ENCODE measurements at regions not wholly inside any gene's neighbourhood (a gene's known extent, or its start where the extent isn't known, plus 50 kb on each side); places are given as distances from the start of the nearest gene placed in this dataset.
"Not testable (repeated sequence)": the region's sequence is repeated elsewhere in the genome, so short reads cannot be mapped to it uniquely, and the experiment has no call there.

DNA sequence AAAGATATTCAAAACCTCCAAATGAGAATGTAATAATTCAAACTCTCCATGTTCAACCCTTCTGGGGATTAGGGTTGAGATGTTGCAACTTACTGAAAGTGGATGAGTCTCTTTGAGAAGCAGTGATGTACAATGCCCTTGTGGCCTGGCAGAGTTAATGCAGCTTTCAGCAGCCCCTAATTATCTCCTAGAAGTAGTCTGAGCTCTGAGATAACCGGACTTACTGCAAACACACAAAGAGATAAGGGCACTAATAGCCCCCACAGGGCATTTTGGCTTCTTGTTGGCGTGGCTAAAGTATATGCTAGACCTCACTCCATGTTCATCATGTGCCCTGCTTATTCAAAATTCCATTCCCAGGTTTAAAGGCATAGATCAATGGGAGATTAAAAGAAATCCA, 404.7 kb downstream of the NEBL start:
- DNase-seq (ENCODE audit: low read depth) = peak; percentile 10

DNA sequence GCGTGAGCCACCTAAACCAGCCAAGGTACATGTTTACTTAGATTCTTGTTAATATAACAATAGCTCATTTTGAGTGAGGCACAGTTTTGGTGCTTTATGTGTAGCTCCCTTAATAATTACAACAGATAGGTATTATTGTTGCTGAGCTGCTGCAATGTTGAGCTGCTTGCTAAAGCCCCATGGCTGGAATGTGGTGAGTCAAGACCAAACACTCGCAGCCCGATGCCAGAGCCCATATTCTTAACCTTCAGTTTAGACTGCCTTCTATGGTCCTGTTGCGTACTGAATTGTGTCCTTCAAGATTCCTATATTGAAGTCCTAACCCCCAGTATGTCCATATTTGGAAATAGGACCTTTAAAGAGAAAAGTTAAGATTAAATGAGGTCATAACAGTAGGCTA, 407.1 kb downstream of the NEBL start:
- no peak for DNase-seq (ENCODE audit: low read depth)

DNA sequence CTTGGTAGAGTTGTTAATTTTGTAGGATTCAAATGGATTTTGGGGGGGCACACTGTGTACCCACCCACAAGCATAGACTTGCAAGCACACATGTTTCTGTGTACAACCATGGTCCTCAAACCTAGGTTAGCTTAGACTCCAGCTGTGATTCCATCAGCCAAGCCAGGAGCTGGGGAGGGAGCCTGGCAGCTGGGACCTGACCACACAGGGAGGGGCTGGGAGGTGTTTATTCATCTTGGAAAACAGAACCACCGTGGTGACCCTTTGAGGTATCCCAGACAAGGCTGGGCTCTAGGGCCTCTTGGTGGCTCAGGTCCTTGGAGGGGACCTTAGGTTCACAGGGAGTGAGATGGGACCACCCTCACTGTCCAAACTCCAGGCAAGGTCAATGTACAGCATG, 410.3 kb downstream of the NEBL start:
- no peak for DNase-seq (ENCODE audit: low read depth)

DNA sequence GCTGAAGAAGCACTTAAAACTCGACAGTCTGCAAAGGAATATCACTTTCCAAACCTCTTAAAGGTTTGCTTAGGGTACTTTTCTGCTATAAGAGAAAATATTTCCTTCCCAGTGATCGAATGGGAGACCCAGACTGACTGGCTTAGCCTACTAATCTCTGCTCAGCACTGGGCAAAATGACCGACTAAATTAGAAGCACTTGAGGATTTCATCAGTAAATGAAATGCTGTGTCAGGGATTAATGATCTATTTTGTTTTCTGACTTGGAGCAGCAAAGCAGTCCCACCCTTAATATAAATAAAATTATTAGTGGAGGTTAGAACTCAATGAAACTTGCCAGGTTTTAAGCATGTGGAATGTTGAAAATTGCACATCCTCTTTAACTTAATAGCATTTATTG, 411.6 kb downstream of the NEBL start:
- no peak for DNase-seq (ENCODE audit: low read depth)

DNA sequence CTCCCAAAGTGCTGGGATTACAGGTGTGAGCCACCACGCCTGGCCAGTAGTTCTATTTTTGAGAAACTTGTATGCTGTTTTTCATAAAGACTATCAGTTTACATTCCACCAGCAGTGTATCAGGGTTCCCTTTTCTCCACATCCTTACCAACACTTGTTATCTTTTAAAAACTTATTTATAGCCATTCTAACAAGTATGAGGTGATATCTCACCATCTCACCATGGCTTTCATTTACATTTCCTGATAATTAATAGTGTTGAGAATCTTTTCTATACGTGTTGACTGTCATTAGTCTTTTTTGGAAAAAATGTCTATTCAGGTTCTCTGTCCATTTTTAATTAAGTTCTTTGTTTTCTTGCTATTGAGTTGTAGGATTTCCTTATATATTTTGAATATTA, 416.1 kb downstream of the NEBL start:
- no peak for DNase-seq (ENCODE audit: low read depth)

DNA sequence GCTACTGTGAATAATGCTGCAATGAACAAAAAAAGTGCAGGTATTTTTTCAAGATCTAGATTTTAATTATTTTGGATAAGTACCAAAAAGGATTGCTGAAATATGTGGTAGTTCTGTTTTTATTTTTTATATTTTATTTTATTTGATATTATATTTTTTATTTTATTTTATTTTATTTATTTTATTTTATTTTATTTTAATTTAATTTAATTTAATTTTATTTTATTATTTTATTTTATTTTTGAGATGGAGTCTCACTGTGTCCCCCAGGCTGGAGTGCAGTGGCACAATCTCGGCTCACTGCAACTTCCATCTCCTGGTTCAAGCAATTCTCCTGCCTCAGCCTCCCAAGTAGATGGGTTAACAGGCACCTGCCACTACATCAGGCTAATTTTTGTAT, 416.5 kb downstream of the NEBL start:
- not testable (repeated sequence) for DNase-seq (ENCODE audit: low read depth)

DNA sequence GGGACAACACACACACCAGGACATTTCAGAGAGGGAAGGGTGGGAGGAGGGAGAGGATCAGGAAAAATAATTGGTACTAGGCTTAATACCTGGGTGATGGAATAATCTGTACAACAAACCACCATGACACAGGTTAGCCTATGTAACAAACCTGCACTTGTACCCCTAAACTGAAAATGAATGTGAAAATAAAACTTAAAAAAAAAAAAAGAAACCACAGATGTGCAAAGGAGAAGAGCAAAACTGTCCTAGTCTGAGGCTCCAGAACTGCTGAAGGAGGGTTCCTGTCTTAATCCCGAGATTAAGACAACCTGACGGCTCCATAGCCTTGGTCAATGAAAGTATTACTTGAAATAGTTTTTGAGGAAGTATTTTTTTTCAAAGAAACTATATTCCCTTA, 423.0 kb downstream of the NEBL start:
- DNase-seq (ENCODE audit: low read depth) = no peak

DNA sequence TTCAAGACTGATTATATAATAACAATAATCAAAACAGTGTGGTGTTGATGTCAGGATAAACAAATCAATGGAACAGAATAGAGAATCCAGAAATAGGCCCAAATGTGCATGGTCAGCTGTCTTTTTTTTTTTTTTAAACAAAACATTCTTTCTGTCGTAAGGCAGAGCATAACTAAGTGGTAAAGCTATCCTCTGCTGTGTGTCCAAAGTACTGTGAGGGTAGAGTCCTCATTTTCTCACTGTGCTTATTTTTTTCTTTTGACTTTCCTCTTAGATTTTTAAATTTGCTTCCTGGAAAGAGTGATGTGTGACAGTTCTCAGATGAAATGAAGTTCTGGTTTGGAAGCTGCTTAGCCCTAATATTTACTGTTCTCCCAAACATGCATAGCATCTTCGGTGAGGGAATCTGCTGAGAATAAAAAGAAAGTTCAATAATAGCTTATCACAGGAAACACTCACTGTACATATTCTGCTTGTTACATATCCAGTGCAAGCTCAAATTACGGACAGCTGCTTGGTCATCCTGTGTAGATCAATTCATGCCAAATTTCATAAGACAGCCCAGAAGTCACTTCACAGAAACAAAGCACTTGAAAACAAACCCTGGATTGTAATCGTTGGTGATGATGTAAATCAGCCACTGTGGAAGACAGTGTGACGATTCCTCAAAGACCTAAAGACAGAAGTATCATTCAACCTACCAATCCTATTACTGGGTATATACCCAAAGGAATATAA, 423.9 kb downstream of the NEBL start:
- DNase-seq (ENCODE audit: low read depth) = peak; percentile 5

DNA sequence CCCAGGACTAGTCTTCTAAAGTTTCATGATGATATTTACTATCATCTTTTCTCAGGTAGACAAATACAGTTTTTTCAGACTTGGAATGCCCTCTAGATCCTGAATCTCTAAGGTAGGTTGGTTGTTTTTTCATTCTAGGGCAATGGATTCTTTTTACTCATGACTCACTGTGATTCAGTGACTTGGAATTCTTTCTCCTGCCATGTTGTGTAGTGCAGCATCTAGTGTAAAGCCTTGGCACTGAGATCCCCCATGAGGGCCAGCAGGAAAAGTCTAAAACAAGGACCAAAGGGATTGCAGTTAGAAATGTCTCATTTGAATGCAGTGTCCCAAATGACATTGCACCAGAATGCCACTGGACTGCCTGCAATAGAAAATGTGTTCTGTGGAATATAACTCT, 430.4 kb downstream of the NEBL start:
- DNase-seq (ENCODE audit: low read depth) = peak; percentile 26

DNA sequence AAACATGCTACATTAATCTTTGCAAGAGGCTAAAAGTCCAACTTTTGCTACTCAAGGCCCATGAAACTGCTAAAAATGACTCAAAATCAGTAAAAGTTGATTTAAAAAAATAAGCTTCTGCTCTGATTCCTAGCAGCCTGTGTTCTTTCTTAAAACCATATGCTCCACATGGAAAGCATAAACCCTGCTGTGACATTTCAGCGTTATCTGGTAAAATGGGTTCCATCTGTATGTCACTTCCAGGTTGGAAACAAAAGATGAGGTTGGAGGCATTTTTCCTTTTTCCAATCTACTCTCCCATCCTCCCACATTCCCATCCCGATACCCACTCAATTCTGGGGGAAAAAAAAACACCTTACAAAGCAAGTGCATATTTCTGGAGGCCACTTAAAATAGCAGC, 439.5 kb downstream of the NEBL start:
- DNase-seq (ENCODE audit: low read depth) = no peak

DNA sequence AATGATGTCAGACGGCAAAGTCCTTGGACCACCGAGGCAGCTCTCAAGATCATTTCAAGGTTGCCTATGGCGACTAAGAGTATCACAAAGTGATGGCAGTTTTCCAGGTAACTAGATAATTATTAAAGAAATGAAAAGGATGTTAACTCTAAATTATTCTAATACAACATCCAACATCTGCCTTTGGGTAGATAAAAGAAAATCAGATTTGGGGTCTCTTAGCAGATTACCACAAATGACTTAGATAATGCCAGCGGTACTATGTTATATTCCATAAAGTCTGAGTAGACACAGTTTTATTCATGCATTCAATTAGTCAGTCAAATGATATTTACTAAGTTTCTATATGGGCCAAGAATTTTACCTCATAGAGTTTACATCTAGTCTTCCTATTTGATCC, 441.3 kb downstream of the NEBL start:
- no peak for DNase-seq (ENCODE audit: low read depth)

DNA sequence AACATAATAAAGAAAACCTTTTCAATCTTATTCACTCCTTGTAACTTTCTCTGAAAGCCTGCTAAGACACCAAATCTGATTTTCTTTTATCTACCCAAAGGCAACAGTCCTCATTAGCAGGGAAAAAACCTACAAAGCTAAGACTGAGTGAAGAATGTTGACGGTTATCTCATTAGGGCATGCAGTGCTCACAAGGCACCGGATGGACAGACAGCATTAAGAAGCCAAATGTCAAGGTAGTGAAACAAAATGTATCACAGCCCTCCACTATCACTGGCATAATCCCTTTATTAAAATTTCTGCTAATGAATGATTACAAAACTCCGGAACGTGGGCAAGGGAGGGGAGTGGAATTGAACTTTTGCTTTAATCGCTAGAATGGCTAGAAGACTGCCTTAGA, 442.8 kb downstream of the NEBL start:
- DNase-seq (ENCODE audit: low read depth) = no peak

DNA sequence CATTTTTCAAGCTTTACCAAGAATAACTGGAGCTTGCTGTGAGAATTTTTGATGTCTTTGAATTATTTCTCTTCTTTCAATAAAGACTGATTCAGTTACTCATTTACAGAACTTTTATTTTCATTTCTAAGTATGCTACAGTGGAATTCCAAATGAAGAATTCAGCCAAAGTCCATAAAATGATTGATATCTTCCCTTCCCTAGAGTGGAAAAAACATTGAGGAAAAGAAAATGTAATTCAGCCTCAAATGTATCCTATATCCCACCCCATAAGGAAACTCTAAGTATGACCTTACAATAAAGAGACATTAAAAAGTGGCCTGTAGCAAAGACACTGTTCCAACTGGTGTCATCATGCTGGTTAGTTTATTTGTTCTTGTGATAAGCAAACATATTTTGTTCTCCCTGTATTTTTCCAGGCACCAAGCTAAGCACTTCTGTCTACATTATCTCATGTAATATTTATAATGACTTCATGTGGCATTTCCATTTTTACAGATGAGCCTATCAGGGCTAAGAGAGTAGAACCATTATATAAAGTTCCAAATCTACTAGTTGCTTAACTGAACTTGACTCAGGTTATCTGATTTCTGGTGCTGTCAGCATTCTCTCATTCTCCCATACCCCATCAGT, 450.4 kb downstream of the NEBL start:
- no peak for DNase-seq (ENCODE audit: low read depth)

DNA sequence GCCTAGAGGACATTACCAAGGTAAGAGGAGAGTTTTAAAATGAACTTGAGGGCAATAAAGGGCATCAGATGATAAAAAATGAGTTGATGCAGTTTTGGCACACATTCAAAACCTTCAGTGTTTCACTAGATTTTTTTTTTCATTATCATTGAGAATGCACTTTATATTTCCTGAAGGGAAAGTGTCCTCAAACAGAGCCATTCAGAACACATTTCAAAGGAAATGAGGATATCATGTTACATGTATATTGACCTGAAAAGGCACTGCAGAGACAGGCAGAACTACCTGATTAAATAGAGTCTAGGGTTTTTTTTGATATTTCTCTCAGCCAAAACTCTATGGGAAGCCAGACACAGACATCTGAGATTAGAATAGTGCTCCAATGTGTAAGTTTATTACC, 454.0 kb downstream of the NEBL start:
- no peak for DNase-seq (ENCODE audit: low read depth)

DNA sequence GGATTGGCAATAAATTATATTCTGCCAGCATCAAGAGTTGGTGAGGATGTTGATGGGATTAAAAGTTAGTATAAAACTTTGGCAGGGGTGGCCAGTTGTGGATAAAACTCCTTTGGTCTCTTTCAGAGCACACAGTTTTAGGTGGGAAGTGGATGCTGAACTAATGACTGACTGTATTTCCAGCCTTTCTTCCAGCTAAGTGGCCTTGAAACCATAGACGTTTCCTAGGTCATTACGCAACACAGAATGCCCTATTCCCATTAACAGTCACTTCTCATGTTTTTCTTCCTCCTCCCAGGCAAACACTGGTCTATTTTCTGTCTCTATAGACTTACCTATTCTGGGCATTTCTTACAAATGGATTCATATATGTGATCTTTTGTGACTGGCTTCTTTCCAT, 467.4 kb downstream of the NEBL start:
- no peak for DNase-seq (ENCODE audit: low read depth)

DNA sequence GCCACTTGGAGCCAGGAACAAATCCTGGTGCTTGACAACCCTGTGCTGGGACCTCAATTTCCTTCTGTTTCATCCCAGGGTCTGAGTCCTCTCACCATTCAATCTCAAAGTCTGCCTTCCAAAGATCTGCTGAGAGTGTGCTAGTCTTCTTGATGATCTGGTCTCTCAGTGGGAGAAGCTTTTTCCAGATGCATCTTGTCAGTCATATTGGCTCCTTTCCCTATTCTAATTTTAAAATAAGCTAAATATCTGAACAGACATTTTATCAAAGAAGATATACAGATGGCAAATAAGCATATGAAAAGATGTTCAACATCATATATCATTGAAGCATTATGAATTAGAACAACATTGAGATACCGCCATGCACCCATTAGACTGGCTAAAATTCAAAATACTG, 469.3 kb downstream of the NEBL start:
- no peak for DNase-seq (ENCODE audit: low read depth)

DNA sequence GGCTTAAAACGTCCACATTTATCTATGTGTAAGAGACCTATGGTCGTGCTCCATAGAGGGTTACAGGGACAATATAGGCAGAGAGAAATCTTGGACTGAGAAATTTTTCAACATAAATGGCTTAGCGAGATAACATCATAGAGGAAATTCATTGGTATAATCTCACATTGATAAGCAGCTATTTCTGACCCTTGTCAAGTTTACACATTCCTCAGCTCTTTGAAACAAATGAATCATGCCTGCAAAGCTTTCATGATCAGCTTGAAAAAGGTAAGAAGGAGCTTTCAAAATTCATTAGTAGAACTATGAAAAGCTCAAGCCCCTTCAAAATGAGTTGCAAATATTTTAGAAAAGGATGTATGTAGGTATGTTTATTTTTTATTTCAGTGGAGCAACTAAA, 478.8 kb downstream of the NEBL start:
- no peak for DNase-seq (ENCODE audit: low read depth)

DNA sequence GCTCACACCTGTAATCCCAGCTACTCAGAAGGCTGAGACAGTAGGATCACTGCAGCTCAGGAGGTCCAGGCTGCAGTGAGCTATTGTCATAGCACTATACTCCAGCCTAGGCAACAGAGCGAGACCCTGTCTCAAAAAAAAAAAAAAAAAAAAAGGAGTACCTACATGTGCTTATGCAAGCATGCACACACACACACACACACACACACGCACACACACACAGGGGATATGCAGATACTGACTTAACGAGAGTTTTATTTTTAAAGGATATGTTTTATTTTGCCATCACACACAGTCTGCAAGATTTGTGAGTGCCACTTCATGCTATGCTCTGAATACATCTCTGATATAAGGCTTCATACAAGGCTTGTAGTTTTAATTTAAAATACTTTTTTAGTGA, 479.3 kb downstream of the NEBL start:
- DNase-seq (ENCODE audit: low read depth) = no peak

DNA sequence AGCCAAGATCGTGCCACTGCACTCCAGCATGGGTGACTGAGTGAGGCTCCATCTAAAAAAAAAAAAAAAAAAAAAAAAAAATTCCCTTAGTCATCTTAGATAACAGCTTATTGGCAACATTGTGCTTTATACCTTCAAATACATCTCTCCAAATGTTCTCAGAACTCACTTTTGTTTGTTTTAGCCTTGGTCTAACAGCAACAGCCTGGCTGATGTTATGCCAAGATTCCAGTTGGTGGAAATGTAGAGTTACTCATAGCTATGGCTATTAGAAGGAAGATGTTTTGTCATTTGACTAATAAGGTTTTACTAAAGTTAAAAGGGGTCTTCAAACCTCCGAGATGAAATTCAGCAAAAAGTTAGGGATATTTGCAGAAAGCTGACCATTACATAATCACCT, 481.4 kb downstream of the NEBL start:
- DNase-seq (ENCODE audit: low read depth) = no peak

DNA sequence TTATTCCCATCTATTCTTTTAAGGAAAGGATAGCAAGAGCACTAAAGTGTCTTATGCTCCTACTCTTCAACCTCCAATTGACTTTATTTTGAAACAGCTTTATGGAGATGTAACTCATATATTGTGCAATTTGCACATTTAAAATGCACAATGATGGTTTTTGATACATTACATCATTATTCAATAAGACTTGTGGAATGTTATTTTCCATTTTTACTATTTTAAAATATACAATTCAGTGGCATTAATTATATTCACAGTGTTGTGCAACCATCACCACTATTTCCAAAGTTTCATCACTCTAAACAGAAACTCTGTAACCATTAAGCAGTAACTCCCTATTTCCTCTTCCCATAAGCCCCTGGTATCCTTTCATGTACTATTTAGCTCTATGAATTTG, 489.8 kb downstream of the NEBL start:
- no peak for DNase-seq (ENCODE audit: low read depth)

DNA sequence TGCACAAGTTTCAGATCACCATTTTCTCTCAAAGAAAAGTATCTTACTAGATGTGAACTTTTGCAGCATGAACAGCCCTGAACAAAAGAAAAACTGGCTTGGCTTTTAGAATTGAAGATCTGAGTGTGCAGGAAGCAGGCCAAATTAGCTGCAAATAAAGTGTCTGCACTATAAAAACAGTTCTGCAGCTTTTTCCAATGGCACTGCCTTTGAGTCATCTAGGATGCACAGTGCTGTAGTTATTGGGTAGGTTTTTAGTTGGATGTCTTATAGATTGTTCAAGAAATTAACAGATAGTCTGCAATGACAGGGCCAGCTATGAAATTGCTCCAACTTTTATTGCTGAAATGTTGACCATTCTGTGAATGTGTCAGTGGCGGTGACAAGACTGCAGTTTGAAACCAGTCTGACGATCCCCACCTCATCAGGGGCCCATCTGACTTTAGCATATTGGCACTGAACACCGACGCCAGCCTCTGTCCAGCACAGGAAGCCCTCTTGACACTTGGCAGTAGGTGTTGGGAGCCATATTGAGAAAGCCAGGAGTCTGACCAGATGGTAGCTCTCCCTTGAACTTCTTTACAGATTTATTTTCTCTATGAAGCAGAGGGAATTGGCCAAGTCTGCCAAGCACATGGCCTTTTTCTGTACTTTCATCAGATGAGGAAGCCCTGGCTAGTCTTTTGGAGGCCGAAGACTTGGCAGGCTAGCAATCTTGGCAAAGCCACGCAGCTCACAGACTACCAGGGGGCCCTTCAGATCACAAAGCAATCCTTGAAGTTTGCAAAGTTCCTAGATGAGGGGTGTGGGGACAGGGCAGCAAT, 490.6 kb downstream of the NEBL start:
- no peak for DNase-seq (ENCODE audit: low read depth)

DNA sequence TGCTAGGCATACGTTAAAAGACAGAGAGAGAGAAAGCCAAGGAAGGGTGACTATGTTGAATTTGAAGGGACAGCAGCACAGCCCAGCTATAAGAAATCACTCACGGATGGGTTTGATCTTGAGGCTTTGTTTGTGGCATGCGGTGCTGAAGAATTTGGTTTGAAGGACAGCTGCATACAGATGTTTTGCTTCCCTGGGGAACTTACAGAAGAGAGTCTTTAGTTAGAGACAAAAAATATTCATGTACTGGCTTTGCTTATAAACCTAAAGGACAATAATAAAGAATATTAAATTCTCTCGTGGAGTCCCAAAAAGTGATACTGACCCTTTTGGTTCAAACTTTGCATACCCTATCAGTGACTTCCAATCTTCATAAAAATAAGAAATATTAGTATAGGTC, 491.4 kb downstream of the NEBL start:
- no peak for DNase-seq (ENCODE audit: low read depth)

DNA sequence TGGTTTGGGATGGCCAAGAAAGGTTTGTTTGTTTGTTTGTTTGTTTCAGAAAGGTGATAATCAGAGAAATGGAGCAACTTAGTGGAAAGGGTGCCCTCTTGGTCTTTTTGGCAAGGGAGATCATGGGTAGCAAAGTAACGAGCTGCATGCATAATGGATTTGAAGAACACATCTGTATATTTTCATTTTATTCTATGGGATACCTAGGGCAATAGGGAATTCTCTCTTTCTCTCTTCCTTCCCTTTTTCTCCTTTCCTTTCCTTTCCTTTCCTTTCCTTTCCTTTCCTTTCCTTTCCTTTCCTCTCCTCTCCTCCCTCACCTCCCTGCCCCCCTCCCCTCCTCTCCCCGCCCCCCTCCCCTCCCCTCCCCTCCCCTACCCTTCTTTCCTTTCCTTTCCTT, 492.1 kb downstream of the NEBL start:
- DNase-seq (ENCODE audit: low read depth) = no peak

All from fibroblast of the conjunctiva (primary cell).